Glutamatergic neuron (in vitro differentiated cells): ENCODE measurements at regions not wholly inside any gene's neighbourhood (a gene's known extent, or its start where the extent isn't known, plus 50 kb on each side); places are given as distances from the start of the nearest gene placed in this dataset.

Experiments used
- DNase-seq: peaks from one replicate; pipeline ENCODE4 v3.0.0; 2022
- H3K27ac Mint-ChIP-seq: one replicate; pipeline ENCODE4 v1.8.0; 2020; ENCODE audit warnings: mild to moderate bottlenecking, mixed read lengths, inconsistent platforms; ENCODE audit not compliant: unreplicated experiment
- H3K27me3 Mint-ChIP-seq: one replicate; pipeline ENCODE4 v1.8.0; 2020; ENCODE audit warnings: mild to moderate bottlenecking, moderate library complexity, mixed read lengths, inconsistent platforms; ENCODE audit not compliant: unreplicated experiment
- H3K36me3 Mint-ChIP-seq: one replicate; pipeline ENCODE4 v1.8.0; 2020; ENCODE audit warnings: mild to moderate bottlenecking, mixed read lengths, inconsistent platforms; ENCODE audit not compliant: unreplicated experiment
- H3K4me1 Mint-ChIP-seq: one replicate; pipeline ENCODE4 v1.8.0; 2020; ENCODE audit warnings: mild to moderate bottlenecking, low read depth, mixed read lengths, inconsistent platforms; ENCODE audit not compliant: unreplicated experiment
- H3K4me3 Mint-ChIP-seq: one replicate; pipeline ENCODE4 v1.8.0; 2020; ENCODE audit warnings: mild to moderate bottlenecking, mixed read lengths, inconsistent platforms; ENCODE audit not compliant: unreplicated experiment
- H3K9me3 Mint-ChIP-seq: one replicate; pipeline ENCODE4 v1.8.0; 2020; ENCODE audit warnings: mild to moderate bottlenecking, moderate library complexity, mixed read lengths, inconsistent platforms; ENCODE audit not compliant: unreplicated experiment
- CTCF ChIP-seq: fragments of 200-600 bp; sonication (generic); IDR thresholded peaks from one replicate; pipeline ENCODE4 v1.5.0; 2021; ENCODE audit not compliant: partially characterized antibody, unreplicated experiment

DNA sequence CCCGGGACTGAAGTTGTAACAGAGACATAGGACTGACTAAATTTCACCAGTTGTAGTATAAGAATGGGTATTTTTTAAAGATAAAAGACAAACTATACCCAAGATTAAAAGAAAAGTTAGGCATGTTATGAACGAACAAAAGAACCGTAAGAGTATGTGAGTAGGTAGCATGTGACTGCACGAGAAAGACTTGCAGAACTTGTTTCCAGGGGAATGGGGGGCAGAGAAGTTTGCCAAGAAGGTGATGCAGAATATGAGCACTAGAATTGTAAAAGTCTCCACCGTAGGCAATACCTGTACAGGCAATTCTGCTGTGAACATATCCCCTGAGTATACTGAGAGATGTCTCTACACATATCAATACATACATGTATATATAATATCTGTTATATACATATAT lies 614.7 kb downstream of the PRELID2 start:
- TF ChIP-seq CTCF, result no peak
- peaks cover 1% of the 10 kb centered on the region for H3K36me3 Mint-ChIP-seq
- H3K27me3 Mint-ChIP-seq, result no peaks in the 10 kb centered on the region
- no peak for DNase-seq
- no peak overlapping the region for H3K4me3 Mint-ChIP-seq
- H3K27ac Mint-ChIP-seq, result no peak overlapping the region
- H3K4me1 Mint-ChIP-seq, result peaks cover 2% of the 10 kb centered on the region
- H3K9me3 Mint-ChIP-seq, result peaks cover 1% of the 10 kb centered on the region

GRCh38 chr5:145218982-145219381 lies 616.2 kb downstream of the PRELID2 start:
- Mint-ChIP-seq H3K27ac (no peak overlapping the region), H3K27me3 (no peaks in the 10 kb centered on the region), H3K4me1 (no peaks in the 10 kb centered on the region), H3K4me3 (no peak overlapping the region), H3K9me3 (peaks cover 5% of the 10 kb centered on the region), H3K36me3 (peaks cover 12% of the 10 kb centered on the region)
- no peak for TF ChIP-seq CTCF
- no peak for DNase-seq

GRCh38 chr5:145218019-145218418 lies 617.1 kb downstream of the PRELID2 start:
- TF ChIP-seq CTCF, result no peak
- Mint-ChIP-seq H3K36me3 (peaks cover 12% of the 10 kb centered on the region), H3K9me3 (peaks cover 5% of the 10 kb centered on the region), H3K4me3 (no peak overlapping the region), H3K27ac (no peak overlapping the region), H3K4me1 (no peaks in the 10 kb centered on the region), H3K27me3 (no peaks in the 10 kb centered on the region)
- DNase-seq, result no peak

DNA sequence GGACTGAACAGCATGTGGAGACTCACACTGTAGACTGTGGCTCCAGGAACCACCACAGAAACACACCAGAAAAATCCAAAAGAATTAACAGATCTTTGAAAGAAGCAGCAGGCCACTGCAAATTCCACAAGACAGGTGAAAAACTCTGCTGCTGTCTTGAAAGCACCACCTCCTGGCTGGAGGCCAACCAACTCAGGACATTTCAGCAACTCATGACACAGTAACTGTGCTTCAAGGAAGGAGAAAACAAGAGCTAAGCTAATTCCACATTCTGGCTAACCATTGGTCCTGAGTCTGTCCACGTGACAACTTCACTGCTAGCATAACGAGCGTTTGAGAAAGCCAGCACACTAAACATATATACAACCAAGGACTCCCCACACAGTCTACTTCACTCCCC lies 625.1 kb downstream of the PRELID2 start:
- Mint-ChIP-seq H3K4me3 (no peak overlapping the region), H3K27ac (no peak overlapping the region)

DNA sequence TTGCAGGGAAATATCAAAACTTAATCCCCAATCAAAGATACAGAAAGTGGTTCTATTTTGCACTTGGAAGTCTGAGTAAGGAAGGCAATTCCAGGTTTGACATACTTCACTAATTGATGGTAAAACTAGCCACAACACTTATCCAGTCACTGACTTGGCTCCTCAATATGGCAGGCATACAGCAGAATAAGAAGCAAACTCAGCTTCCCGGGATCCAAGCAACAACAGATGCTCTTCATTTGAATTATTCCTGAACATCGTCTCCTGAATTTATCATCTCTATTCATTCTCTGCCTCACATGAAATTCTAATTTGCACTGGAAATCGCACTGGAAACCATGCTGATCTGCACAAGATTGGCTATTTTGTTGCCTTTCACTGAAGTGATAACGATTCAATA lies 629.6 kb downstream of the PRELID2 start:
- Mint-ChIP-seq H3K27me3 (no peaks in the 10 kb centered on the region), H3K36me3 (no peaks in the 10 kb centered on the region), H3K9me3 (no peaks in the 10 kb centered on the region), H3K27ac (no peak overlapping the region), H3K4me3 (no peak overlapping the region), H3K4me1 (no peaks in the 10 kb centered on the region)
- no peak for DNase-seq
- TF ChIP-seq CTCF, result no peak

More for the DNA sequence above, 625.1 kb downstream of the PRELID2 start:
- DNase-seq, result no peak
- H3K9me3 Mint-ChIP-seq, result peaks cover 2% of the 10 kb centered on the region
- peaks cover 8% of the 10 kb centered on the region for H3K36me3 Mint-ChIP-seq
- TF ChIP-seq CTCF, result no peak
- H3K27me3 Mint-ChIP-seq, result no peaks in the 10 kb centered on the region
- H3K4me1 Mint-ChIP-seq, result no peaks in the 10 kb centered on the region
